ENCODE measurements at regions not wholly inside any gene's neighbourhood (a gene's known extent, or its start where the extent isn't known, plus 50 kb on each side); places are given as distances from the start of the nearest gene placed in this dataset.

DNA sequence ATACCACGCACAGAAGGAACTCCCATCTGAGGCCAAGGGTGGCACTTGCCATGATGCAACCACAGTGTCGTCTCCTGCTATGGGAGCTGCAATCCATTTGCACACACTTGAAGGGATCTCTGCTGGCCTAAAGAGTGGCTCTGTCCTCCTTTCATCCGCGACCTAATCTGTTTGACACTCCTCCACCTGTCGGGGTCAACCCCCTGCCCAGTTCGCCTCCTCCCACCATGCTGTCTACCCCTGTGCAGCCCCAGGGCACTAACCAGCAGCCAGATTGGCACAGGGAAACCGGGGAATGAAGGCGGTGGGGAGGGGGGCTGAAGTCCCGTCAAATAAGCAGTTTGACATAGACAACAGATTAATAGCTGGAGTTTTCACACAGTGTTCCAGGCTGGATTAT is 58.1 kb upstream of the FOXQ1 start:
- no peak for DNase-seq
- intact Hi-C loops (cut with DNase I) = no loop called here
- no peaks in the 10 kb centered on the region for H3K36me3 ChIP-seq
- H3K4me3 ChIP-seq = no peak overlapping the region
- H3K9me3 ChIP-seq = no peaks in the 10 kb centered on the region
- H3K4me1 ChIP-seq = peaks cover 0 to 14% (median 0%) of the 10 kb centered on the region in 3 donors
- no peak overlapping the region for H3K27ac ChIP-seq
- TF ChIP-seq POLR2A (IDR thresholded peaks at IDR 0.05) = no peak
- no peak for TF ChIP-seq CTCF (IDR thresholded peaks at IDR 0.05)
- 89 to 90% methylated on average over 7 of the region's 9 CpGs for WGBS, 2 donors
- H3K27me3 ChIP-seq = no peaks in the 10 kb centered on the region

DNA sequence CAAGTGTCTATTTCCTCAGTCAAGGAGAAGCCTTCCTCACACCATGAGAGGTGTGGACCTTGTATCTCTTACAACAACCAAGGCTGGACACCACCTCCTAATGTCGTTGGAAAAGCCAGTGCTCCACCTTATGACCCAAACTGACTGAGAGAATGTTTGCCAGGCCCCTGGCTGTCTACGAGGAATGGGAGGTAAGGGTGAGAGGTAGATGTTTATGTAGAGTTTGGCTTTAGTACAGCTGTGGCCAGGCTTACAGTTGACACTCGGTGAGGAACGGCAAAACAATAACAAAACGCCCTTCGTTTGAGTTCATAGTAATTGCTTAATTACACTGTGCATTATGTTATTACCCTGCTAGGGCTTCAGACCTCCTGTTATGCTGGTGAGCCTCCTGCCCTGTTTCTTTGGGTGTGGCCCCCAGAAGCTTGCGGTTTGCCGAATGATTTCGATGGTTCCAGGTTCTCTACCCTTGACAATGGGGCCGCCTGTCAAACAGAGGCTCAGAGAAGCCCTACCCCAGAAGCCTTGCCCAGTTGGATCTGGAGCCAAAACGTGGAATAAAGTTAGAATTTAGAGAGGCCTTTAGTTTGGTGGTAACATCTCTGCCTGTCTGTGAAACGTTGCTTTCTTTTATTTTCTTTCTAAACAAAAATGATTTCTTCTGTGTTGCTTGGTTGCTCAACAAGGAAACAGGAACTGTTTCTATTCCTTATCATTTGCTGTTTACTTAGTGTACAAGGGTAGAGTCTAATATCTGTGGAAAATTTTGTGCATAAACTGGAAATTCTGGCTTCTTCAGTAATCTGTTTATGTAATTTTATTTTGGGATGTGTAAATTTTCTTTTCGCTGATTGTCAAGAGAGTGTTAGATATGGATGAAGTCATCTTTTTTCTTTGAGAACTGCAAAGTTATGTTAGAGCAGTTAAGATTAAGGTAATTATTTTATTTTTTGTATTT is 60.4 kb upstream of the FOXQ1 start:
- no peak for DNase-seq
- Histone ChIP-seq H3K36me3 (no peaks in the 10 kb centered on the region), H3K4me1 (peaks cover 0 to 24% (median 0%) of the 10 kb centered on the region in 3 donors), H3K4me3 (no peak overlapping the region), H3K27ac (peak overlapping the region in 1 of 4 donors; percentile 29), H3K27me3 (no peaks in the 10 kb centered on the region), H3K9me3 (no peaks in the 10 kb centered on the region)
- TF ChIP-seq POLR2A (IDR thresholded peaks at IDR 0.05) = no peak
- no peak for TF ChIP-seq CTCF (IDR thresholded peaks at IDR 0.05)
- intact Hi-C loops (cut with DNase I) = no loop called here
- 68% methylated on average over 13 of the region's 13 CpGs for WGBS, 2 donors

GRCh38 chr6:1250489-1251197 is 61.3 kb upstream of the FOXQ1 start:
- DNase-seq = no peak
- intact Hi-C loops (cut with DNase I) = no loop called here
- peaks cover 0 to 25% (median 0%) of the 10 kb centered on the region in 3 donors for H3K4me1 ChIP-seq
- no peaks in the 10 kb centered on the region for H3K9me3 ChIP-seq
- no peaks in the 10 kb centered on the region for H3K36me3 ChIP-seq
- no peak overlapping the region for H3K4me3 ChIP-seq
- TF ChIP-seq POLR2A (IDR thresholded peaks at IDR 0.05) (no peak), CTCF (IDR thresholded peaks at IDR 0.05) (no peak)
- H3K27ac ChIP-seq = no peak overlapping the region
- H3K27me3 ChIP-seq = no peaks in the 10 kb centered on the region
- WGBS, 2 donors = 69 to 90% methylated on average over 8 to 12 of the region's 12 CpGs

GRCh38 chr6:1247894-1248293 is 64.0 kb upstream of the FOXQ1 start:
- intact Hi-C loops (cut with DNase I) = no loop called here
- Histone ChIP-seq H3K9me3 (no peaks in the 10 kb centered on the region), H3K4me3 (no peak overlapping the region), H3K4me1 (peaks cover 0 to 26% (median 0%) of the 10 kb centered on the region in 3 donors), H3K36me3 (no peaks in the 10 kb centered on the region), H3K27me3 (peaks cover 0 to 4% (median 0%) of the 10 kb centered on the region in 4 donors), H3K27ac (no peak overlapping the region)
- WGBS, 2 donors = 84 to 94% methylated on average over 3 of the region's 3 CpGs
- no peak for TF ChIP-seq POLR2A (IDR thresholded peaks at IDR 0.05)
- TF ChIP-seq CTCF (IDR thresholded peaks at IDR 0.05) = no peak
- DNase-seq = no peak

DNA sequence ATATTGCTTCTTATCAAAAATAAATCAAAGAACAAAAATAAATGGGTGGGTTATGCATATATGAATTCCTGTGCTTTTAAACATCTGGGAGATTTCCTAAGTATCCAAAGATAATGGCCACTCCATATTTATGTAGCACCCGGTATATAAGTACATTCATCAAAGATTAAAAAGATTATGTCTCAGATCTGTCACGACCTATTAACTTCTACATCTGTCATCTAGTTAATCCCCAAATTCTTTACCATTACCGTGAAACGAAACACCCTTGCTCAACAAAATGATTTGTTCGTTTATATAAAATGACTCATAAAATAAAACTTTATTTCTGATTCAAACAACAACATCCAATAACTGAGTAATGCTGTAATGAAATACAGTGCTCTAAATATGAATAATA is 64.8 kb upstream of the FOXQ1 start:
- Histone ChIP-seq H3K27me3 (peaks cover 0 to 10% (median 0%) of the 10 kb centered on the region in 4 donors), H3K36me3 (no peaks in the 10 kb centered on the region), H3K4me3 (no peak overlapping the region), H3K4me1 (peaks cover 0 to 29% (median 0%) of the 10 kb centered on the region in 3 donors), H3K9me3 (no peaks in the 10 kb centered on the region), H3K27ac (no peak overlapping the region)
- TF ChIP-seq POLR2A (IDR thresholded peaks at IDR 0.05) = no peak
- no peak for TF ChIP-seq CTCF (IDR thresholded peaks at IDR 0.05)
- intact Hi-C loops (cut with DNase I) = no loop called here
- WGBS, 2 donors = 29 to 33% methylated on average over 5 of the region's 5 CpGs
- no peak for DNase-seq

Data from esophagus squamous epithelium (tissue), 5 donors.